ENCODE measurements at regions not wholly inside any gene's neighbourhood (a gene's known extent, or its start where the extent isn't known, plus 50 kb on each side); places are given as distances from the start of the nearest gene placed in this dataset.

GRCh38 chr9:73680831-73681230 is 529.2 kb downstream of the ANXA1 start:
- TF ChIP-seq CTCF (IDR thresholded peaks at IDR 0.05), result no peak
- intact Hi-C loops (cut with DNase I), result no loop called here
- no peak overlapping the region for H3K4me3 ChIP-seq
- ATAC-seq (no peak), DNase-seq (no peak)
- 69 to 77% (median 73%) methylated on average over 6 of the region's 6 CpGs for WGBS, 3 donors
- H3K9me3 ChIP-seq, result no peaks in the 10 kb centered on the region
- H3K4me1 ChIP-seq, result no peaks in the 10 kb centered on the region
- H3K27ac ChIP-seq, result no peak overlapping the region
- H3K36me3 ChIP-seq (ENCODE audit: insufficient read depth in 1 of 2, low read depth in 1 of 2), result no peaks in the 10 kb centered on the region
- H3K27me3 ChIP-seq (ENCODE audit: insufficient read depth in 3 of 3, low read length in 2 of 3), result no peaks in the 10 kb centered on the region

- no peaks in the 10 kb centered on the region for H3K27me3 ChIP-seq (ENCODE audit: insufficient read depth in 3 of 3, low read length in 2 of 3)
- H3K9me3 ChIP-seq, result no peaks in the 10 kb centered on the region
- ATAC-seq, result no peak
Measured at GRCh38 chr9:73682789-73683188, 531.1 kb downstream of the ANXA1 start.

GRCh38 chr9:73683862-73684591 is 532.4 kb downstream of the ANXA1 start:
- intact Hi-C loops (cut with DNase I), result no loop called here
- H3K27me3 ChIP-seq (ENCODE audit: insufficient read depth in 3 of 3, low read length in 2 of 3), result no peaks in the 10 kb centered on the region
- no peak overlapping the region for H3K27ac ChIP-seq
- no peaks in the 10 kb centered on the region for H3K4me1 ChIP-seq
- H3K4me3 ChIP-seq, result no peak overlapping the region
- TF ChIP-seq CTCF (IDR thresholded peaks at IDR 0.05), result peak; percentile 7
- no peaks in the 10 kb centered on the region for H3K9me3 ChIP-seq
- ATAC-seq (no peak), DNase-seq (no peak)
- H3K36me3 ChIP-seq (ENCODE audit: insufficient read depth in 1 of 2, low read depth in 1 of 2), result no peaks in the 10 kb centered on the region

More at GRCh38 chr9:73682789-73683188, 531.1 kb downstream of the ANXA1 start:
- DNase-seq, result no peak
- intact Hi-C loops (cut with DNase I), result no loop called here
- Histone ChIP-seq H3K4me3 (no peak overlapping the region), H3K4me1 (no peaks in the 10 kb centered on the region), H3K36me3 (ENCODE audit: insufficient read depth in 1 of 2, low read depth in 1 of 2) (no peaks in the 10 kb centered on the region), H3K27ac (no peak overlapping the region)
- TF ChIP-seq CTCF (IDR thresholded peaks at IDR 0.05), result no peak

GRCh38 chr9:73684601-73685000 is 532.9 kb downstream of the ANXA1 start:
- no peaks in the 10 kb centered on the region for H3K27me3 ChIP-seq (ENCODE audit: insufficient read depth in 3 of 3, low read length in 2 of 3)
- no peak for TF ChIP-seq CTCF (IDR thresholded peaks at IDR 0.05)
- WGBS, 3 donors, result 78 to 83% (median 82%) methylated on average over 3 of the region's 3 CpGs
- ATAC-seq (no peak), DNase-seq (no peak)
- no peak overlapping the region for H3K27ac ChIP-seq
- no peaks in the 10 kb centered on the region for H3K9me3 ChIP-seq
- H3K4me3 ChIP-seq, result no peak overlapping the region
- intact Hi-C loops (cut with DNase I), result no loop called here
- no peaks in the 10 kb centered on the region for H3K36me3 ChIP-seq (ENCODE audit: insufficient read depth in 1 of 2, low read depth in 1 of 2)
- no peaks in the 10 kb centered on the region for H3K4me1 ChIP-seq

GRCh38 chr9:73685786-73686185 is 534.1 kb downstream of the ANXA1 start:
- ATAC-seq, result no peak
- H3K27ac ChIP-seq, result no peak overlapping the region
- intact Hi-C loops (cut with DNase I), result no loop called here
- no peak for DNase-seq
- H3K36me3 ChIP-seq (ENCODE audit: insufficient read depth in 1 of 2, low read depth in 1 of 2), result no peaks in the 10 kb centered on the region
- H3K9me3 ChIP-seq, result no peaks in the 10 kb centered on the region
- WGBS, 3 donors, result 73 to 85% (median 80%) methylated on average over 3 of the region's 3 CpGs
- H3K27me3 ChIP-seq (ENCODE audit: insufficient read depth in 3 of 3, low read length in 2 of 3), result no peaks in the 10 kb centered on the region
- TF ChIP-seq CTCF (IDR thresholded peaks at IDR 0.05), result no peak
- H3K4me1 ChIP-seq, result no peaks in the 10 kb centered on the region
- H3K4me3 ChIP-seq, result no peak overlapping the region

Measured in psoas muscle (tissue), 7 donors.